WERI-Rb-1 (cell line): ENCODE measurements at regions not wholly inside any gene's neighbourhood (a gene's known extent, or its start where the extent isn't known, plus 50 kb on each side); places are given as distances from the start of the nearest gene placed in this dataset.

Experiments used
- DNase-seq: peaks from one replicate; pipeline ENCODE4 v3.0.0-alpha.2; 2020
- H3K27ac ChIP-seq: fragments of 250-450 bp; sonication (Bioruptor Pico); 2 replicates; pipeline ENCODE4 v1.5.1; 2020; ENCODE audit warnings: mild to moderate bottlenecking, moderate library complexity
- H3K27me3 ChIP-seq: fragments of 250-450 bp; sonication (Bioruptor Pico); 2 replicates; pipeline ENCODE4 v1.5.1; 2021; ENCODE audit warnings: mild to moderate bottlenecking, low read depth, moderate library complexity; ENCODE audit not compliant: insufficient read depth, severe bottlenecking
- H3K36me3 ChIP-seq: fragments of 250-450 bp; sonication (Bioruptor Pico); 2 replicates; pipeline ENCODE4 v1.5.1; 2020; ENCODE audit warnings: mild to moderate bottlenecking, moderate library complexity
- H3K4me3 ChIP-seq: 2 replicates; pipeline ENCODE4 v1.5.1; 2011; ENCODE audit warnings: low read depth, mild to moderate bottlenecking, control low read depth, low read length
- H3K9me3 ChIP-seq: fragments of 250-450 bp; sonication (Bioruptor Pico); 2 replicates; pipeline ENCODE4 v1.5.1; 2021; ENCODE audit warnings: mild to moderate bottlenecking, moderate library complexity; ENCODE audit not compliant: severe bottlenecking
- CTCF ChIP-seq: IDR thresholded peaks from 2 replicates; pipeline ENCODE4 v1.5.1; 2011; ENCODE audit warnings: low read depth, mild to moderate bottlenecking, control low read depth, inconsistent platforms, low read length

- Histone ChIP-seq H3K27me3 (peaks cover 64% of the 10 kb centered on the region), H3K4me3 (no peak overlapping the region), H3K27ac (no peak overlapping the region), H3K9me3 (no peaks in the 10 kb centered on the region), H3K36me3 (no peaks in the 10 kb centered on the region)
- TF ChIP-seq CTCF, result no peak
- DNase-seq, result no peak
Measured at GRCh38 chr12:112645586-112645985, 146.0 kb upstream of the RPH3A start.

- H3K4me3 ChIP-seq, result no peak overlapping the region
- no peak for TF ChIP-seq CTCF
- H3K9me3 ChIP-seq, result no peaks in the 10 kb centered on the region
- no peak for DNase-seq
- no peak overlapping the region for H3K27ac ChIP-seq
- H3K27me3 ChIP-seq, result peaks cover 46% of the 10 kb centered on the region
- H3K36me3 ChIP-seq, result no peaks in the 10 kb centered on the region
Measured at GRCh38 chr12:112656141-112656540, 135.4 kb upstream of the RPH3A start.

- H3K27ac ChIP-seq, result no peak overlapping the region
- H3K27me3 ChIP-seq, result peaks cover 45% of the 10 kb centered on the region
- DNase-seq, result no peak
- no peaks in the 10 kb centered on the region for H3K36me3 ChIP-seq
- no peak for TF ChIP-seq CTCF
- H3K9me3 ChIP-seq, result no peaks in the 10 kb centered on the region
- H3K4me3 ChIP-seq, result no peak overlapping the region
Measured at GRCh38 chr12:112664569-112664968, 127.0 kb upstream of the RPH3A start.

GRCh38 chr12:112665958-112666357 lies 125.6 kb upstream of the RPH3A start:
- no peaks in the 10 kb centered on the region for H3K36me3 ChIP-seq
- DNase-seq, result no peak

GRCh38 chr12:112671564-112671963 lies 120.0 kb upstream of the RPH3A start:
- no peak for TF ChIP-seq CTCF
- Histone ChIP-seq H3K27me3 (peaks cover 64% of the 10 kb centered on the region), H3K36me3 (no peaks in the 10 kb centered on the region), H3K27ac (no peak overlapping the region), H3K4me3 (no peak overlapping the region), H3K9me3 (no peaks in the 10 kb centered on the region)
- DNase-seq, result no peak

More at GRCh38 chr12:112665958-112666357, 125.6 kb upstream of the RPH3A start:
- TF ChIP-seq CTCF, result no peak
- H3K27ac ChIP-seq, result no peak overlapping the region
- no peaks in the 10 kb centered on the region for H3K9me3 ChIP-seq
- H3K27me3 ChIP-seq, result peaks cover 49% of the 10 kb centered on the region
- no peak overlapping the region for H3K4me3 ChIP-seq

GRCh38 chr12:112674539-112674938 lies 117.0 kb upstream of the RPH3A start:
- no peak overlapping the region for H3K4me3 ChIP-seq
- H3K27me3 ChIP-seq, result peaks cover 82% of the 10 kb centered on the region
- no peak overlapping the region for H3K27ac ChIP-seq
- DNase-seq, result no peak
- no peak for TF ChIP-seq CTCF
- no peaks in the 10 kb centered on the region for H3K36me3 ChIP-seq
- no peaks in the 10 kb centered on the region for H3K9me3 ChIP-seq
